NCI-H524 (cell line): ENCODE measurements at regions not wholly inside any gene's neighbourhood (a gene's known extent, or its start where the extent isn't known, plus 50 kb on each side); places are given as distances from the start of the nearest gene placed in this dataset.
"Not testable (repeated sequence)": the region's sequence is repeated elsewhere in the genome, so short reads cannot be mapped to it uniquely, and the experiment has no call there.

Experiments used
- DNase-seq, 2 experiments: peaks; one replicate each; lab custom pipeline; 2025; lab: John Stamatoyannopoulos, UW

DNA sequence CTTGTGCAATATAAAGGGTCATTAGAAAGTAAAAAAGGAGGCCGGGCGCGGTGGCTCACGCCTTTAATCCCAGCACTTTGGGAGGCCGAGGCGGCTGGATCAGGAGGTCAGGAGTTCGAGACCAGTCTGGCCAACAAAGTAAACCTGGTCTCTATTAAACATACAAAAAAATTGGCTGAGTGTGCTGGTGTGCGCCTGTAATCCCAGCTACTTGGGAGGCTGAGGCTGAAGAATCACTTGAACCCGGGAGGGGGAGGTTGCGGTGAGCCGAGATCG is 102.8 kb upstream of the TMPRSS2 start:
- not testable (repeated sequence) for DNase-seq

DNA sequence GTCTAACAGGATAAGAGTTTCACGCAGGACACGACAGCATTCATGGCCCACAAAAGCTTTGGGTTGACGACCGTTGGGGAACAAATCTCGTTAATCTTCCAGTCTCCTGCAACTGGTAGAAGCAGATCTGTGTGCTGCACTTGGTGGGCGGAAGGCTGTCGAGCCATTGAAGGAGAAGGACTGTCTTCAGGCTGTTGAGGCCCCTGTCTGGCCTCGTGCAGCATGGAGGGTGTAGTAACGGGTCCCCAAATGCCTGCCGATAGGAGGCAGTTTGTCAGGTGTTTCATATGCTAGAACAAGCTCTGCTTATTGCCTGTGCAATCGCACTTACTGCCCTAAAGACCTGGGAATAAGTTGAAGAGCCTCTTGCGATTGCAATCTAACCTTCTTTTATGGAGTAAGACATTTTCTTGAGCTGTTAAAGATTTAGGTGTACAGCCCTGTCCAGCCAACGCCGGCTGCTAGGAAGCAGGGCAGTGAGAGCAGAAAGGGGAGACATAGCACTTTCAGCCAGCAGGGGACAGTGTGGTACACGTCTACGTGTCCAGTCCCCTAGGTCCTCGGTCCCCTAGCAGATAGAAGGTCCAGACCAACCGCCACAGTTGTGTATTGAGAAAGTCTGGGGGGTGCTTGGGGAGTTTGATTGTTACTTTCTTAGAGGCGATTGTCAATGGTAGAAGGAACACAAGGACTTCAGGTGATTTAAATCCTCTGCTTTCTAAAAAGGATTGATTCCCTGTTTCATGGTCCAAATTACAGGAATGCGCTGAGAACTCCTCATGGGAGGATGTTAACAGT is 102.3 kb upstream of the TMPRSS2 start:
- peak; percentile 9 to 59 for DNase-seq

DNA sequence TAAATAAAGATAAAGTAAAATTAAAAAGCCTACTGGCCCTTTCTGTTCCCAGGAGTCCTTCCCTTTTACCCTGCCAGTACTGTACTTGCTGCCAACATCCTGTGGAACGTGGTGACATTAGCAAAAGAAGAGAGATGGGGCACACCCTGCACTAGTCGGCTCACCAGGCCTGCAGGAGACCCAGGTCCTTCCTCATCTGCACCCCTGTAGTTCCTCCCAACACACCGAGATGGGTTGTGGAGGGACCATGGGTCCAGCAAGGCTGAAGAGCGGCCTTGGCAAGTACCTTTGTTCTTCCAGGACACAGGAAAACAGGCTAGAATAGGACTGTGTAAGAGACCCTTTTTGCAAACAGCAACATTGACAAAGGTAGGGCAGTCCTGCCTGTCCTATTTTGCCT is 98.7 kb upstream of the TMPRSS2 start:
- DNase-seq: no peak

GRCh38 chr21:41605934-41606285 is 98.0 kb upstream of the TMPRSS2 start:
- DNase-seq: no peak

- DNase-seq: no peak
These were observed 97.4 kb upstream of the TMPRSS2 start for GRCh38 chr21:41605178-41605933.

GRCh38 chr21:41604583-41605041 is 96.7 kb upstream of the TMPRSS2 start:
- no peak for DNase-seq

DNA sequence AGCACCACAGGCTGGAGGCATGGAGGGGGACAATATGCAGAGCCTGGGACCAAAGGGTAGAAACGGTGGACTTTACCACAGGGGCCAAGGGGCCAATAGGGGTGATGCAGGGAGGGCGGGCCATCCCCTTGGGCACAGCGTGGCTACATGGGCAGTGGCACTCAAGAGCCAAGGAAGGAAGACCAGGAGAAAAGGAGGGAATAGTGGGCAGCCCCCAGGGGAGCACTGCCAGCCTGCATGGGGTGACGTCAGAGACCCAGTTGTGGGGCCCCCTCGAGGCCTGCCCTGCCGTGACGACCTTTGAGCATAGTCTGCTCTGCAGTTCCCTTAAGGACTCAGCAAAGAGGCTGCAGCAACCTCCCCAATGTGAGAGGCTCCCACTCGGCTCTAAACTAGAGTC is 95.5 kb upstream of the TMPRSS2 start:
- no peak for DNase-seq

GRCh38 chr21:41602531-41602930 is 94.6 kb upstream of the TMPRSS2 start:
- DNase-seq: no peak

GRCh38 chr21:41601573-41602368 is 93.8 kb upstream of the TMPRSS2 start:
- no peak for DNase-seq

GRCh38 chr21:41600961-41601572 is 93.1 kb upstream of the TMPRSS2 start:
- DNase-seq: no peak

DNA sequence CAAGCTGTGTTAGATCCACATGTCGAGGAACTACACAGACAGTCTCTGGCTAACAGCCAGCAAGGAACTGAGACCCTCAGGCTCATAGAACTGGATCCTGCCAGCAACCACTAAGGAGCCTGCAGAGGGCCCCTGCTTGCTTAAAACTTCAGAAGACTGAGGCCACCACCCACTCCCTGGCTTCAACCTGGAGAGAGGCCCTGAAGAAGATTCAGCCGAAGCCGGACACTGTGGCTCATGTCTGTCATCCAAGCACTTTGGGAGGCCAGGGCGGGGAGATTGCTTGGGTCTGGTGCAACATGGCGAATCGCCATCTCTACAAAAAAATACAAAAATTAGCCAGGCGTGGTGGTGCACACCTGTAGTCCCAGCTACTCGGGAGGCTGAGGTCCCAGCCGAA is 92.6 kb upstream of the TMPRSS2 start:
- no peak for DNase-seq

GRCh38 chr21:41600116-41600515 is 92.2 kb upstream of the TMPRSS2 start:
- DNase-seq: no peak

DNA sequence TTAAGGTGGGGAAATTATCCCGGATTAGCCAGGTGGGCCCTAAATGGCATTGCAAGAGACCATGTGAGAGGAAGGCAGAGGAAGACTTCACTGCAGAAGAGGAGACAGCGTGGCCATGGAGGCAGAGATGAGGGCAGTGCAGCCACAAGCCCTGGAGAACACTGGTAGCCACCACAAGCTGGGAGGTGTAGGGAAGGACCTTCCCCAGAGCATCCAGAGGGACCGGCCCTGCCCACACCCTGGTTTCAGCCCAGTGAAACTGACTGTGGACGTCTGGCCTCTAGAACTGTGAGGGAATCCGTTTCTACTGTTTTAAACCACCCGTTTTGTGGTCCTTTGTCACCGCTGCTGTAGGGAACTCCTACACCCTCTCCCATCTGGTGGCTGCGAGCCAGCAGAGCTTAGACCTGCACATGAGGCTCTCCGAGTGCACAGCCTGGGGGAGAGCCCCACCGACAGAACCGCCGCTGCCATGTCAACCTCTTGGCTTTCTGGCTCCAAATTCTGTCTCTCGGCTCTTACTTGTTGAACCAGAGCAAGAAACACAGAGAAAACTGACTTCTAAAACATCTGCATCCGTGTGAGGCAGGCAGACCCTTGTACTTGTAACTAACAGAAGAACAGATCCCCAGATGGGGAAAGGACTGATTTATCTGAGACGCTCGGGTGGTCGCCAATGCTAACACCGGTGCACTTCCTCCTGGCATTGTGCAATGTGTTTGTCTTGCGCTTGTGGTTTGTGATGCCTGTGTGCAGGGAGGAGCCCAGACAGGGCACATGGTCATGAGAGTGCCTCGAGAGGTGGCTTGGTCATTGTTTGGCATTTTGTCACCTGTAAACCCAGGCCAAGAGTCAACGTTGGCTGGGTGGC is 90.8 kb upstream of the TMPRSS2 start:
- no peak for DNase-seq

DNA sequence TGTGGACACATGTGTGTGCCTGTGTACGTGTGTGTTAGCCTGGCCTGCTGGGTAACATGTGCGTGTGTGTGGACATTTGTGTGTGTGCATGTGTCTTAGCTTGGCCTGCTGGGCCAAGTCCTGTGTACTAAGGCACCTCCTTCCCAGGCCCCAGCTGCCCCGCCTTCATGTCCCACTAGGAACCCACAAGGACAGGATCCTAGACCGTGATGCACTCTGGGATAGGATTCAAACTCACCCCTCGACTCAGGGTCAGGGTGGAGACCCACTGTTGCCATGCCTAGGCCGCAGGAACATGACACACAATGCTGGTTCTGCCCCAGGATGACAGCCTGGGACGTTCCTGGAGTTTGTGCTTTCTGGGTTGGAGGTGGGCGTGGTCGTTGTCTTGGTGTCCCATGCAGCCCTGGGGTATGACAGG is 89.9 kb upstream of the TMPRSS2 start:
- no peak for DNase-seq

GRCh38 chr21:41597227-41597626 is 89.3 kb upstream of the TMPRSS2 start:
- DNase-seq: no peak

DNA sequence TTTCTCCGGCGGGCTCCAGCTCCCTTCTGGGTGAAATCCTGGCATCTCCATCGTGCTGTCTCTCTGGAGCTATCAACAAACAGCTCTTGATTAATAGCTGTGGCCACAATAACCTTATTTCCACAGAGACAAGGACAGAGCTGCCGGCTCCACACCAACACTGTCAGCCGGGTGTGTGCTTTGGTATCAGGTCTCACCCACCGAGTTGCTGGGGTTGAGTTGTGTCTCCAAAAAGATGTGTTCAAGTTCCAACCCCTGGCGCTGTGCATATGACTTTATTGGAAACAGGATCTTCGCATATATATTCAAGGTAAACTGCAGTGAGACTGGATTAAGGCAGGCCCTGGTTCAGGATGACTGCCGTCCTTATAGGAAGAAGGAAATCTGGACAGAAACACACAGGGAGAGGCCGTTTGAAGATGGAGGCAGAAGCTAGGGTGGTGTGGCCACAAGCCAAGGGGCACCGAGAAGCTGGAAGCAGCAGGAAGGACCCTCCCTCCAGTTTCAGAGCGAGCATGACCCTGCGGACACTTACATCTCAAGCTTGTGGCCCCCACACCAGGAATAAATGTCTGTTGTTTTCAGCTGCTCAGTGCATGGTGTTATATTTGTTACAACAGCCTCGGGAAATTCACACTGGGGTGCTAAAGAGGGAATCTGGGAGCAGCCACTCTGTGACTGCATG is 88.4 kb upstream of the TMPRSS2 start:
- no peak for DNase-seq

DNA sequence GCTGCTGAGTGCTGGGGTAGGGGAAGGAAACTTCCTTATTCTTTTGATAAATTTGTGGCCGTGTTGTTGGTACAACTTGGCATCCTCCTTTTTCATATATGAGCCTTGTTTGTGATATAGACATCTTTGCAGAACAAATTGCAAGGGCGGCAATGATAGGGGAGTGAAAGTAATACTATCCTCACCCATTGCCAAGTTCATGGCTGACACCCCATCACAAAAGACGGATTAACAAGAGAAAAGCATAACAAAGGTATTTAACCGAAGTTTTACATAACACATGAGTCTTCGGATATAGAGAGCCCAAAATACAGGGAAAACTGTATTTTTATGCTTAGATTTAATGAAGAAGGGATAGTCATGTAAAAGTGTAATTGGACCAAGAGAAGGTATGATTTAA is 86.3 kb upstream of the TMPRSS2 start:
- DNase-seq: no peak

GRCh38 chr21:41593760-41594138 is 85.8 kb upstream of the TMPRSS2 start:
- no peak for DNase-seq

- no peak for DNase-seq
These were observed 85.2 kb upstream of the TMPRSS2 start for GRCh38 chr21:41593051-41593759.

DNA sequence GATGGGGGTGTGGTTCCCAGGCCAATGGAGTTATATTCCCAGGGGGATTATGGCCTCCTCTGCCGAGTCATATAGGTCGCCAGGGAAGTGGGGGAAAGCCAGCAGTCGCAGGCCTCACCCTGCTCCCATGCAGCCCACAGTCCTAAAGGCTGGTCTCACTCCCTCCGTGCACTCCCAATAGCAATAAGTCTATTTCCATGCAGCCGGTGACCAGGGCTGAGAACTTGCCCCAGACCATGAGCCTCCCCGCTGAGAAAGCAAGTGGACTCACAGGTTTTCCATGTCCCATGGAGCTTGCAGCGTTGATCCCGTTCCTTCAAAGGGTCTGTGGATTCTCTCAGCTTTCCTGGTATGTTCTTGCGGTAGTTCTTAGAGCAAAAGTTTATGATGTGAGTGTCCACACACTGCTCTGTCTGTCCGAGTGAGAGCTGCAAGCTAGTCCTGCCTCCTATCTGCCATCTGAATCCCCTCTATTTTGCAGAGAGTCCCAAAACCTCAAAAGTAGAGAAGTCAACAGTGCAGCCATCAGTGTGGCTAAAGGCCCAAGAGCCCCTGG is 81.7 kb upstream of the TMPRSS2 start:
- DNase-seq: no peak
